KMS-11 (cell line): ENCODE measurements at regions not wholly inside any gene's neighbourhood (a gene's known extent, or its start where the extent isn't known, plus 50 kb on each side); places are given as distances from the start of the nearest gene placed in this dataset.

Experiments
- H2AFZ ChIP-seq: fragments of 200-600 bp; sonication (generic); 2 replicates; pipeline ENCODE4 v1.6.1; 2016; ENCODE audit warnings: antibody characterized with exemption, mixed run types, low read depth
- H3K27ac ChIP-seq: fragments of 200-600 bp; sonication (generic); 2 replicates; pipeline ENCODE4 v1.6.1; 2016; ENCODE audit warnings: mild to moderate bottlenecking, mixed run types
- H3K27me3 ChIP-seq: fragments of 200-600 bp; sonication (generic); 2 replicates; pipeline ENCODE4 v1.6.1; 2017; ENCODE audit warnings: mild to moderate bottlenecking, low read depth, mixed run types, moderate library complexity; ENCODE audit not compliant: insufficient read depth
- H3K36me3 ChIP-seq: fragments of 200-600 bp; sonication (generic); 2 replicates; pipeline ENCODE4 v1.6.1; 2017; ENCODE audit warnings: mild to moderate bottlenecking, mixed run types; ENCODE audit not compliant: insufficient read depth
- H3K4me1 ChIP-seq: fragments of 200-600 bp; sonication (generic); 2 replicates; pipeline ENCODE4 v1.6.1; 2016; ENCODE audit warnings: mild to moderate bottlenecking, low read depth, mixed run types; ENCODE audit not compliant: poor library complexity, severe bottlenecking
- H3K4me2 ChIP-seq: fragments of 200-600 bp; sonication (generic); 2 replicates; pipeline ENCODE4 v1.7.0; 2016; ENCODE audit warnings: mild to moderate bottlenecking, mixed run types
- H3K4me3 ChIP-seq: fragments of 200-600 bp; sonication (generic); IDR thresholded peaks from 2 replicates; pipeline ENCODE4 v1.6.1; 2017; ENCODE audit warnings: low read depth, low read length, mixed read lengths; ENCODE audit not compliant: insufficient read depth
- H3K79me2 ChIP-seq: fragments of 200-600 bp; sonication (generic); 2 replicates; pipeline ENCODE4 v1.6.1; 2016; ENCODE audit warnings: low read depth, mixed run types; ENCODE audit not compliant: insufficient read depth
- H3K9ac ChIP-seq: fragments of 200-600 bp; sonication (generic); 2 replicates; pipeline ENCODE4 v1.6.1; 2016; ENCODE audit warnings: mild to moderate bottlenecking, mixed run types
- H4K20me1 ChIP-seq: fragments of 200-600 bp; sonication (generic); 2 replicates; pipeline ENCODE4 v1.6.1; 2016; ENCODE audit warnings: mild to moderate bottlenecking, mixed run types; ENCODE audit not compliant: insufficient read depth
- CTCF ChIP-seq: fragments of 200-600 bp; sonication (generic); conservative IDR thresholded peaks from 2 replicates; pipeline ENCODE4 v1.6.1; 2017; ENCODE audit warnings: low read depth, mild to moderate bottlenecking, antibody characterized with exemption, low read length, moderate library complexity, mixed read lengths

GRCh38 chr4:34732176-34732950, 1512.0 kb downstream of the ARAP2 start:
- Histone ChIP-seq H3K27me3 (no peaks in the 10 kb centered on the region), H3K4me2 (no peak overlapping the region), H4K20me1 (no peaks in the 10 kb centered on the region), H2AFZ (no peak overlapping the region), H3K4me3 (no peak overlapping the region), H3K79me2 (no peaks in the 10 kb centered on the region), H3K27ac (no peak overlapping the region), H3K9ac (no peak overlapping the region), H3K4me1 (no peaks in the 10 kb centered on the region), H3K36me3 (no peaks in the 10 kb centered on the region)
- TF ChIP-seq CTCF = no peak

GRCh38 chr4:34733185-34733941, 1511.0 kb downstream of the ARAP2 start:
- Histone ChIP-seq H3K4me3 (no peak overlapping the region), H3K27ac (no peak overlapping the region), H3K4me1 (no peaks in the 10 kb centered on the region), H3K36me3 (no peaks in the 10 kb centered on the region), H3K9ac (no peak overlapping the region), H3K4me2 (no peak overlapping the region), H3K79me2 (no peaks in the 10 kb centered on the region), H4K20me1 (no peaks in the 10 kb centered on the region), H2AFZ (no peak overlapping the region), H3K27me3 (no peaks in the 10 kb centered on the region)
- no peak for TF ChIP-seq CTCF

GRCh38 chr4:34766935-34767334, 1477.4 kb downstream of the ARAP2 start:
- TF ChIP-seq CTCF = no peak
- Histone ChIP-seq H4K20me1 (no peaks in the 10 kb centered on the region), H3K4me3 (no peak overlapping the region), H3K27ac (no peak overlapping the region), H3K9ac (no peak overlapping the region), H3K4me1 (no peaks in the 10 kb centered on the region), H3K36me3 (no peaks in the 10 kb centered on the region), H3K4me2 (no peak overlapping the region), H3K27me3 (no peaks in the 10 kb centered on the region), H3K79me2 (no peaks in the 10 kb centered on the region), H2AFZ (no peak overlapping the region)

GRCh38 chr4:34767407-34767806, 1476.9 kb downstream of the ARAP2 start:
- Histone ChIP-seq H3K79me2 (no peaks in the 10 kb centered on the region), H3K27me3 (no peaks in the 10 kb centered on the region), H3K9ac (no peak overlapping the region), H3K4me2 (no peak overlapping the region), H2AFZ (no peak overlapping the region), H3K36me3 (no peaks in the 10 kb centered on the region), H4K20me1 (no peaks in the 10 kb centered on the region), H3K27ac (no peak overlapping the region), H3K4me1 (no peaks in the 10 kb centered on the region), H3K4me3 (no peak overlapping the region)
- no peak for TF ChIP-seq CTCF
